Uterus (tissue), 3 donors: ENCODE measurements at regions not wholly inside any gene's neighbourhood (a gene's known extent, or its start where the extent isn't known, plus 50 kb on each side); places are given as distances from the start of the nearest gene placed in this dataset.

Experiments
- DNase-seq, 2 donors: peaks; one replicate each; pipeline ENCODE4 v3.0.0-alpha.2; 2019 to 2020
- H3K27ac ChIP-seq, 2 donors: fragments of 200-600 bp; sonication (generic); 1 replicate in 1 of 2; 2 replicates in 1 of 2; pipeline ENCODE4 v1.5.1; 2016 to 2018
- H3K27me3 ChIP-seq, 2 donors: fragments of 200-600 bp; sonication (generic); one replicate each; pipeline ENCODE4 v1.5.1; 2018 to 2019; ENCODE audit warnings: control low read depth in 1 of 2
- H3K36me3 ChIP-seq, 2 donors: fragments of 200-600 bp; sonication (generic); one replicate each; pipeline ENCODE4 v1.5.1; 2019; ENCODE audit warnings: control low read depth in 1 of 2
- H3K4me1 ChIP-seq, 2 donors: fragments of 200-600 bp; sonication (generic); one replicate each; pipeline ENCODE4 v1.5.1; 2018 to 2019; ENCODE audit warnings: control low read depth in 1 of 2
- H3K4me3 ChIP-seq, 2 donors: fragments of 200-600 bp; sonication (generic); 1 replicate in 1 of 2; 2 replicates in 1 of 2; pipeline ENCODE4 v1.5.1; 2018 to 2019; ENCODE audit warnings: mild to moderate bottlenecking in 1 of 2
- H3K9me3 ChIP-seq, 2 donors: fragments of 200-600 bp; sonication (generic); one replicate each; pipeline ENCODE4 v1.5.1; 2019; ENCODE audit warnings: control low read depth in 1 of 2
- POLR2A ChIP-seq, 2 donors: fragments of 450-650 bp; IDR thresholded peaks; one replicate each; pipeline ENCODE4 v1.6.1; 2016; ENCODE audit warnings: antibody characterized with exemption in 2 of 2, mild to moderate bottlenecking in 1 of 2, moderate library complexity in 1 of 2
- intact Hi-C: fragments of 100-400 bp; cut with DNase I; formaldehyde crosslinking; loops from one replicate; pipeline ENCODE4 v1.15.1; 2023; ENCODE audit warnings: low total_unique reads
- TF ChIP-seq, protein P1 (sequence below), 4 experiments: fragments of 200-600 bp in 2 of 4; fragments of 450-650 bp in 2 of 4; sonication (generic) in 2 of 4; IDR thresholded peaks; one replicate each; pipeline ENCODE4 v1.5.1; 2016 to 2019; ENCODE audit warnings: antibody characterized with exemption in 4 of 4, mild to moderate bottlenecking in 2 of 4, moderate library complexity in 1 of 4
- donor health status: DM: yes; HTN: yes; CAD: no.

DNA sequence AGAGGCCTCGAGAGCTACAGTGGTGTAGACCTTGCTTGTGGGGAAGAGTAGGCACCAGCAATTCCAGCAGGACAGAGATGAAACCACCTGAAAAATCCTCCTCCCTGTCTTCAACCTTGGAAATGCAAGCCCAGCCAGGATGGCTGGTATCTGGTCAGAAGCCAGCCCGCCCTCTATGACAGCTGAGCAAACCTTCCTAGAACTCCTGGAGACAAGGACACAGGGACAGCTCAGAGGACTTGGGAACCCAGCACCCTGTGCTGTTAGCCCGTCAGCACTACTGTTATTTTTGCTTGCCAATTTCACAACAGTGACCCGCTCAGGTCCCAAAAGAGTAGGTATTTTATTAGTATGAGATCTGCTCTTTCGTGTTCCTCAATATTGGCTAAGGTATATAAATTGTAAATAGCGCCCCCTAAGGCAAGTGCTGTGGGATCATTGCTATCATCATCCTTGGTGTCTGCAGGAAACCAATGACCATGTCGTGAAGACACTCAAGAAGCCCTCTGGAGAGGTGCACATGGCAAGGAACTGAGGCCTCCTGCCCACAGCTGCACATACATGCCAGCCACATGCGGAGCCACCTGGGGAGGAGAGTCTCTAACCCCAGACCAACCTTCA lies 156.5 kb upstream of the CHST15 start:
- Histone ChIP-seq H3K9me3 (no peaks in the 10 kb centered on the region), H3K27ac (no peak overlapping the region), H3K4me1 (no peaks in the 10 kb centered on the region), H3K36me3 (no peaks in the 10 kb centered on the region), H3K4me3 (no peak overlapping the region), H3K27me3 (no peaks in the 10 kb centered on the region)
- intact Hi-C loops: no loop called here
- TF ChIP-seq, protein P1, sequence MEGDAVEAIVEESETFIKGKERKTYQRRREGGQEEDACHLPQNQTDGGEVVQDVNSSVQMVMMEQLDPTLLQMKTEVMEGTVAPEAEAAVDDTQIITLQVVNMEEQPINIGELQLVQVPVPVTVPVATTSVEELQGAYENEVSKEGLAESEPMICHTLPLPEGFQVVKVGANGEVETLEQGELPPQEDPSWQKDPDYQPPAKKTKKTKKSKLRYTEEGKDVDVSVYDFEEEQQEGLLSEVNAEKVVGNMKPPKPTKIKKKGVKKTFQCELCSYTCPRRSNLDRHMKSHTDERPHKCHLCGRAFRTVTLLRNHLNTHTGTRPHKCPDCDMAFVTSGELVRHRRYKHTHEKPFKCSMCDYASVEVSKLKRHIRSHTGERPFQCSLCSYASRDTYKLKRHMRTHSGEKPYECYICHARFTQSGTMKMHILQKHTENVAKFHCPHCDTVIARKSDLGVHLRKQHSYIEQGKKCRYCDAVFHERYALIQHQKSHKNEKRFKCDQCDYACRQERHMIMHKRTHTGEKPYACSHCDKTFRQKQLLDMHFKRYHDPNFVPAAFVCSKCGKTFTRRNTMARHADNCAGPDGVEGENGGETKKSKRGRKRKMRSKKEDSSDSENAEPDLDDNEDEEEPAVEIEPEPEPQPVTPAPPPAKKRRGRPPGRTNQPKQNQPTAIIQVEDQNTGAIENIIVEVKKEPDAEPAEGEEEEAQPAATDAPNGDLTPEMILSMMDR (IDR thresholded peaks at IDR 0.05): no peak
- TF ChIP-seq POLR2A (IDR thresholded peaks at IDR 0.05): no peak
- DNase-seq: no peak

DNA sequence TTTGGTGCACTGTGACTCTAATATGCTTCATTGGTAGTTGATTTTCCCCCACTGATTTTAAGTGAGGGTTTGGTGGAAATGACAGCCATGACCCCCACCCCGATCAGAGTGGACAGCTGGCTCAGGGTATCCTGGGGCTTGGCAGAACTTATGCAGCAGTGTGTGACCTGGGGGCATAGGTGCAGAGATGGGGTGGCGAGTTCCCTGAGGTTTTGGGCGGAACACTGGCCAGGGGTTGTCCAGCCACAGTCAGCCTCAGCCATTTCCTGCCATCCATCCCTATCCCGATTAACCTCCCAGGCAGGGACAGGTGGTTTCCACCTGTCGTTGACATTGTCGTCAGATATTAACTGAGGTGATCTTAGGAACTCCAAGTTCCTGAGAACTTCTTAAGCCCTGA lies 155.8 kb upstream of the CHST15 start:
- no peaks in the 10 kb centered on the region for H3K9me3 ChIP-seq
- no peaks in the 10 kb centered on the region for H3K4me1 ChIP-seq
- H3K36me3 ChIP-seq: no peaks in the 10 kb centered on the region
- no peak overlapping the region for H3K4me3 ChIP-seq
- intact Hi-C loops: no loop called here
- no peak for TF ChIP-seq POLR2A (IDR thresholded peaks at IDR 0.05)
- TF ChIP-seq, protein P1 (IDR thresholded peaks at IDR 0.05): no peak
- no peak overlapping the region for H3K27ac ChIP-seq
- DNase-seq: no peak
- no peaks in the 10 kb centered on the region for H3K27me3 ChIP-seq

DNA sequence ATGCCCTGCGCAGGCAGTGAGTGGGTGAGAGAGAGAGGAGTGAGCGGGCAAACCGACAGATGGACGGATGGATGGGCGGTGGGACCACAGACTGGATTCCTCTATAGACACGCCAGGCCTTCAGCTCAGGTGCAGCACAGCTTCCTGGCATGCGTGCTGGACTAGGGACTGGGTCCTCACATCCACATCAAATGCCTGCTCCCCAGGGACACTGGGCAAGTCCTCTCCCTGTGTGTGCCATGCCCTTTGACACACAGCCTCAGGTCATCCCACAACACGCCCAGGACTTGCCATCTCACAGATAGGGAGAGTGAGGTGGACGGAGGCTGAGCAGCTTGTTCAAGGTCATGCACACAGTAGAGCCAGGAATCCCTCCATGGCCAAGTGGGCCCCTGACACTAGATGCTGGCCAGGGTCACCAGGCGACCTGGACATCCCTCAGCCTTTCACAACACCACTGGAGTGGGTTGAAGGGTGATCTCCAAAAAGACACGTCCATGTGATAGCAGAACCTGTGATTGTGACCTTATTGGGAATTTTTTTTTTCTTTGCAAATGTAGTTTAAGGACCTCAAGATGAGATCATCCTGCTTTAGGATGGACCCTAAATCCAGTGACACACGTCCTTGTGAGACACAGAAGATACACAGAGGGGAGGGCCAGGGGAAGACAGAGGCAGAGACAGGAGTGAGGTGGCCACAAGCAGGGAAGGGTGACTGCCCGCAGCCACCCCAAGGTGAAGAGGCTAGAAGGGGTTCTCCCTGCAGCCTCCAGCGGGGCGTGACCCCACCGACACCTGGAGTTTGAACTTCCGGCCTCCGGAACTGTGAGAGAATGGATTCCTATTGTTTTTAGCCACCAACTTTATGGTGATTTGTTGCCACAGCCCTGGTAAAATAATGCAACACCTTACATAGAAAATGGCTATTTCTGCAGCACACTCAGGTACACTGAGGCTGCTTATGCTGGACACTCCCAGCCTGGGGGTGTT lies 155.0 kb upstream of the CHST15 start:
- no peak for DNase-seq
- Histone ChIP-seq H3K4me1 (no peaks in the 10 kb centered on the region), H3K4me3 (no peak overlapping the region), H3K36me3 (no peaks in the 10 kb centered on the region), H3K9me3 (no peaks in the 10 kb centered on the region), H3K27ac (no peak overlapping the region), H3K27me3 (no peaks in the 10 kb centered on the region)
- no peak for TF ChIP-seq POLR2A (IDR thresholded peaks at IDR 0.05)
- TF ChIP-seq, protein P1 (IDR thresholded peaks at IDR 0.05): no peak
- intact Hi-C loops: no loop called here

DNA sequence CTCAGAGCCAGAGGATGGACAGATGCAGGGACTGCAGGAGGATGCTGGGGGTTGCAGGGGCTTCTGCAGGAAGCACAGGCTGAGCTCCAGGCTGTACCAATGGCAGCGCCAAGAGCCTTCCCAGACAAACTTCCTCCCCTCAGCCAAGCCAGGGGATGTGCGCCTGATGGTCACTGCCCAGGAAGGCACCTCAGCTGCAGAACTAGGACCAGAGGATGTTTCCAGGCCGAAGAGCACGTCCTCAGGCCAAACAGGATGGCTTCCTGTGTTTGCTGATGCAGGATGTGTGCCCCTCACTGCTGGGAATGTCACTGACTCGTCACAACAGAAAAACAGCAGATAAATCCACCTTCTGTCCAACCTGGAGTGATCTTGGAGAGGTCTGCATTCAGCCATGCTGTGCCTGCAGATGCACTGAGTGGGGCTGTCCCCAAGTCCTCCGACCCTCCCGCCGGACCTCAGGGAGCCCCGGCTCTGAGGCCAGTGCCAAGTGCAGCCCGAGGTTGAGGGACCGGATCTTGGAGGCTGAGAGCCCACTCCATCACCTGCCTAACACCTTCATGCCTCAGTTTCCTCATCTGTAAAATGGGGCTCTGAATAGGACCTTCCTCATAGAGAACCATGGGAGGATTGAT lies 152.5 kb upstream of the CHST15 start:
- no peaks in the 10 kb centered on the region for H3K9me3 ChIP-seq
- H3K4me3 ChIP-seq: no peak overlapping the region
- H3K27ac ChIP-seq: no peak overlapping the region
- H3K27me3 ChIP-seq: no peaks in the 10 kb centered on the region
- peak in 1 of 2 donors; percentile 12 for DNase-seq
- TF ChIP-seq, protein P1 (IDR thresholded peaks at IDR 0.05): no peak
- no peak for TF ChIP-seq POLR2A (IDR thresholded peaks at IDR 0.05)
- H3K4me1 ChIP-seq: no peaks in the 10 kb centered on the region
- intact Hi-C loops: no loop called here
- H3K36me3 ChIP-seq: no peaks in the 10 kb centered on the region

DNA sequence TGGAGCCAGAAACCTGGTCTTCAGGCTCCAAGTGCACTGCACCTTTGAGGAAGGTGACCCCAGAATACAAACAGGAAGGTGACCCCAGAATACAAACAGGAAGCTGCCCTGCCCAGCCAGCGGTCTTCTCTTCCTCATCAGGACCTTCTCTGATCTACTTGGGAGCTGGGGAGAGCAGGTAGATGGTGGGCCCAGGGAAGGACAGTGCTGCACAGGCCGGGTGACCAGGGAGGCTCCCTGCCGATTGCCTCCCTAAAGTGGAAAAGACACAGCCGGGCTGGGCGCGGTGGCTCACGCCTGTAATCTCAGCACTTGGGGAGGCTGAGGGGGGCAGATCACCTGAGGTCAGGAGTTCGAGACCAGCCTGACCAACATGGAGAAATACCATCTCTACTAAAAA lies 151.8 kb upstream of the CHST15 start:
- no peaks in the 10 kb centered on the region for H3K27me3 ChIP-seq
- H3K4me3 ChIP-seq: no peak overlapping the region
- H3K9me3 ChIP-seq: no peaks in the 10 kb centered on the region
- no peaks in the 10 kb centered on the region for H3K36me3 ChIP-seq
- no peak overlapping the region for H3K27ac ChIP-seq
- TF ChIP-seq POLR2A (IDR thresholded peaks at IDR 0.05): no peak
- intact Hi-C loops: no loop called here
- H3K4me1 ChIP-seq: no peaks in the 10 kb centered on the region
- no peak for DNase-seq
